GM12873 (cell line): ENCODE measurements at regions not wholly inside any gene's neighbourhood (a gene's known extent, or its start where the extent isn't known, plus 50 kb on each side); places are given as distances from the start of the nearest gene placed in this dataset.

ENCODE experiments used
- CTCF ChIP-seq: IDR thresholded peaks from 2 replicates; pipeline ENCODE4 v1.5.1; 2012; ENCODE audit warnings: low read depth, mild to moderate bottlenecking, moderate library complexity, low read length, control low read depth; ENCODE audit not compliant: insufficient read depth; ENCODE audit errors: missing control alignments

DNA sequence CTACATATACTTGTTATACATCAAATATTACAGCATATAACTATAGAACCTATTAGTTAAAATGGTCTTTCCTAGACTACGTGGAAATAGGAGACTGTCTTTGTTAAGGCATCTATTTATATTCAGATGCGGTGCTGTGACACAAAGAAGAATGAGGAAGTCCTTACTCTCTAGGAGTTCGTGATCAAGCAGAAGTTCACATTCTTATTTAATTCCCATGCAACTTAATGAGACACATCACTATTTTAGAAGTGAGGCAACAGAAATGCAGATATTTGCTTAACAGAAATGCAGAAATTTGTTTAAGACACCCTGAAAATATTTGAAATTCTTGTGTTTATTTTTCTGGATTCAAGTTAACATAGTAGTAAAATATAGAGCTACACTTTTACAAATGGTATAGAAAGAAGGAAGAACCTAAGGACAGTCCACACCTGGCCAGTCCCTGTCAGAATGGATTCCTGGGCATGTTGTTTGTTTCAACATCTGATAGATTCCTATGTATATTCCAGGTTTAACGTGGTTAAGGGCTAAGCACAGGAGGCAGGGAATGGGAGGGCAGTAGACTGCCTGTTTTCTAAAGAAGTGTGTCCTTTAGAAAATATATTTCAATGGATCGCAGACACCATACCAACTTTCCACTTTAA lies 70.6 kb upstream of the NXPH1 start:
- TF ChIP-seq CTCF: no peak

DNA sequence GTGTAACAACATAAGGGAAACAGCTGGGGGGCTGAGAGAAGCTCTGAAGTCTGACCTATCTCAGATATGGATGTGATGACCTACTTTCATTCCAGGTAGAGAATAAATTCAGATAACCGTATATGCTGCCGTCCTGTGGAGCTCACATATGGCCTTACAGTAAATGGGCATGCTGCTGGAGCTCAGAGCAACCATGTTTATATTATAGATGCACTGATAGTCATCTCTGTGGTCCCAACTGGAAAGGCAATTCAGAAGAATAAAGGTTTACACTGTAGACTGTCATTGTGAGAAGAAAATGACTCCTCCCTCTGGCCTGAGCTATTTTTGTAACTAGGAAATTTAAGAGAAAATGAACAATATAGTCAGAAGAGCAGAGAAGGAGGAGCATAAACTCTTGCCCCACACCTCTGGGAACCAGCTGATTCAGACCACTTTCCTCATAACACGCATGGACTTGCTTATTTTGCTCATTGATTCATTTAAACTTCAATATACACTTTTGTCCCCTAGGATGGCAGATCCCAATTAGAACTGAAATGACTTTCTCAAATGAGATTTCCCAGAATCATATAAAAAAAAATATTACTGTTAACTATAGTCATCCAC lies 69.9 kb upstream of the NXPH1 start:
- no peak for TF ChIP-seq CTCF

DNA sequence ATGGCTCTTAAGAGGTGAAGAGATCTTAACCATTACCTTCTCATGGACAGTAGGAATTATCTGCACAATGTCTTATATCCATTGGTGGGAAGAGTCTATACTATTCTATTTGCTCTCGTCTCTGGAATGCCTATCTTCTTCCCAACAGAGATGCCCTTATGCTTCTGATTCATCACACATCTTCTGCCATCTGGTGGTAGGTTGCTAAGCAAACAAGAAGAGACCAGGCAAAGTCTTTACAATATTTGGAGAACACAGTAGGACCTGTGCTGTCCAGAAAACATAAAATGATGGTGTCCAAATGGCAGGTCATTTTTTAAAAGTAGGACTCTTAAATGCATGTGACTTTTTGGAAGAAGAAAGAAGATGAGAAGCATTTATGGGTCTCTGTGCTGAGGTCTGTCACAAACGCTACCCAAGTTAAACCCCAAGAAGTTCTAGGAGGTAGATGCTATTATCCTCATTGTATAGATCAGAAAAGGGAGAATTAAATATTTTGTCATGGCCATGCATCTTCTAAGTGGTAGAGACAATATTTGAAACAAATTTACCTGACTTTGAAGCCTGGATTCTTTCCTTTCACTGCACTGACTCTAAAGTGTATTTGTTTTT lies 67.8 kb upstream of the NXPH1 start:
- peak; percentile 51 for TF ChIP-seq CTCF

- TF ChIP-seq CTCF: no peak
These were observed 61.7 kb upstream of the NXPH1 start for GRCh38 chr7:8371742-8372141.

DNA sequence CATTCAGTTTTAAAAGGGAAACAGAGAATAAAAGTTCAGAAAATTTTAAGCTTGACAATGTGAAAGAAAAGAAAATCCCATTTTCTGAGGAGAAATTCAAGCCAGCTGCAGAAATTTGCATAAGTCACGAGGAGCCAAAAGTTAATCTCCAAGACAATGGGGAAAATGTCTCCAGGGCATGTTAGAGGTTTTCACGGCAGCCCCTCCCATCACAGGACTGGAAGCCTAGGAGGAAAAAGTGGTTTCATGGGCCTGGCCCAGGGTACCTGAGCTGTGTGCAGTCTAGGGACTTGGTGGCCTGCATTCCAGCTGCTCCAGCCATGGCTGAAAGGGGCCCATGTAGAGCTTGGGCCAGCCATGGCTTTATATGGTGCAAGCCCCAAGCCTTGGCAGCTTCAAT lies 59.6 kb upstream of the NXPH1 start:
- no peak for TF ChIP-seq CTCF

- TF ChIP-seq CTCF: no peak
These were observed 54.9 kb upstream of the NXPH1 start for GRCh38 chr7:8378349-8379019.

GRCh38 chr7:8379264-8379663 lies 54.1 kb upstream of the NXPH1 start:
- no peak for TF ChIP-seq CTCF
